ENCODE measurements at regions not wholly inside any gene's neighbourhood (a gene's known extent, or its start where the extent isn't known, plus 50 kb on each side); places are given as distances from the start of the nearest gene placed in this dataset.

DNA sequence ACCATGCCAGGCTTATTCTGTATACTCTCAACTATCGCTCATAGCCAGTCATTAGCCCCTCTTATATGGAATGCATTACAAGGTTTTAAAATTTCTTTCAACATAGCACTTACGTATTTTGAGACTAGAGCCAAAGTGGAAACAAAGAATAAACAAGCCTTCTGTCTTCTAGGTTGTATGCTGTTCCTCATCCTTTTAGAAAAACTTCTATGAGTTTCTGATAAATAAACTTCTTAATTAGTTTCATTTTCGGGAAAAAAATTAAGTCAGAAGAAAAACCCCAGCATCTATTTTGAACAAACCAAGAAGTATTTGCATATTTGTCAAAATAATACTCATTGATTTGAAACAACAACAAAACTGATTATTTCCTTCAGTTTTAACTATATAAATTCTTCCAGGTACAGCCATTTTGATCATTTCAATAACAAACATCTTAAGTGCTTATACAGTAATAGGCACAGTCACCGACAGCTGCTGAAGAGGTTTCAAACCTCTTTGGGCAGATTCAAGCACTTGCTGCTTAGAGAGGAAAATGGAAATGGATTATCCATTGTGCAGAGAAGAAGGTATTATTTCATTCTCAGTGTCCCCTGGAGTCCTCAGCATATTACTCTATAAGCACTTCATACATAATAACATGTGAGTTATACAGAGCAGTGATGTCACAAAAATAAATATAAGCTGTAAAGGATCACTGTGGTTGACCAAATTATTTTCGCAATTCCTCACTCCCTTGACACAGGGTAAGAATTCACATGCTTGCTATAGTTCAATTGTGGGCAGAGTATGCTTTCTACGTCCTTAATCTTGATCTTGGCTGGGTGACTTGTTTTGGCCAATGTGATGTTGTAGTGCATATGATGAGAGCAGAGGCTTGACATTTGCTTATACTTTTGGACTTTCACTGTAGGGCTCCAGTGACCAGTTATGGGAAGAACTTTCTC lies 833.8 kb downstream of the TRIB2 start:
- DNase-seq, result no peak

GRCh38 chr2:13558368-13558767 lies 841.6 kb downstream of the TRIB2 start:
- DNase-seq, result no peak

- no peak for DNase-seq
These were observed 843.6 kb downstream of the TRIB2 start for GRCh38 chr2:13560322-13560721.

DNA sequence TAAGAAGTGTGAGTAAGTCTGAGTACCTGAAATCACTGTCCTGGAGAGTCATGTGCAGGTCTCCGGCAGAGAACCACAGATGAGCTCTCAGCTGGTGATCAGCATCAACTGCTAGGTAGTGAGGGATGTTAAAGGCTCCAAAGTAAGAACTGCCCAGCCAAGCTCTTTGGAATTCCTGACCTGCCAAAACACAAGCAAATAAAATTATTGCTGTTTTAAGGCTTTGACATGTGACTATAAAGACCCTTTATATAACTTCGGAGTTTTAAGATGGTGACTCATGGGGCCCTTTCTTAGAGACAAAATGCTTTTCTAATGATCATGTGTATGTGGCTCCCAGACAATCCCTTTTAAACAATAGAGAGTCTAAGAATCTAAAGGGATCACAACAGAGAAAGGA lies 855.7 kb downstream of the TRIB2 start:
- no peak for DNase-seq

GRCh38 chr2:13574831-13575230 lies 858.1 kb downstream of the TRIB2 start:
- DNase-seq, result no peak

- no peak for DNase-seq
These were observed 859.8 kb downstream of the TRIB2 start for GRCh38 chr2:13576406-13577036.

DNA sequence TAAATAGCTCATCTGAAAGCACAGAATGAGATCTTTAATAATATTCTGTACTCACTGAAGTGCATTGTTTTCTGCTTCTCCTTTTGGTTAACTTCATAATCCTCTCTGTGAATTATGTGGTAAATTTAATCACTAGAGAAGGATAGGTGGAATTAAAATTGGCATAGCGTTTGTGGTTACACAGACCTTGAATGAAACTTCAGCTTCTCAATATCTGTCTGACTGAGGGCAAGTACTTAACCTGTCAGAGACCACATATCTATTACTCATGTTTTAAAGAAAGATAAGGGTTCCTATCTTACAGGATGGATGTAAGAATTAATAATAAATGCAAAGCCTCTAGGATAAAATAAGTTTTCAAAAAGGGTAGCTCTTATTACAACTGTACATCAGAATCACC lies 861.8 kb downstream of the TRIB2 start:
- DNase-seq, result no peak

DNA sequence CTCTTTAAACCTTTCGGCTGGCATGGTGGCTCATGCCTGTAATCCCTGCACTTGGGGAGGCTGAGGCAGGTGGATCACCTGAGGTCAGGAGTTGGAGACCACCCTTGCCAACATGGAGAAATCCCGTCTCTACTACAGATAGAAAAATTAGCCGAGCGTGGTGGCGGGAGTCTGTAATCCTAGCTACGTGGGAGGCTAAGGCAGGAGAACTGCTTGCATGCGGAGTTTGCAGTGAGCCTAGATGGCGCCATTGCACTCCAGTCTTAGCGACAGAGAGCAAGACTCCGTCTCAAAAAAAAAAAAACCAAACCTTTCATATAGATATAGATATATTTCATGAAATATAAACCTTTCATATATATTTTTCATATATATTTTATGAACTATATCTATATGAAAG lies 864.7 kb downstream of the TRIB2 start:
- no peak for DNase-seq

DNA sequence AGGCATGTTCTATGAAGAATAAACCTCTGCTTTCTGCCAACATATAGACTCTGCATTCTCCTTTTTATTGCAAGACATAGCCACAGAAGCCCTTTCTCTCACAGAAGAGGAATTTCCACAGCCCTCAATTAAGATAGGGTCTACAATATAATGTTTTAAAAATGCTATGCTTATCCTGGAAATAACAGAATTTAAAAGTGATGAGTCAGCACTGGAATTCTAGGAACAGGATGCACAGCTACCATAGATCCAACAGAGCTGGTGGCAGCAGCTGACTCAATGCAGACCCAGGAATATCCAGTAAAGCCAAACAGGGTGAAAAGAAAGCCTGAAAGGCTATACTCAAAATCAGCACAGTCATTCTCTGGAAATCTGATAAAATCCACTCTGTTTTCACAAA lies 866.9 kb downstream of the TRIB2 start:
- DNase-seq, result no peak

- DNase-seq, result no peak
These were observed 867.3 kb downstream of the TRIB2 start for GRCh38 chr2:13584020-13584419.

DNA sequence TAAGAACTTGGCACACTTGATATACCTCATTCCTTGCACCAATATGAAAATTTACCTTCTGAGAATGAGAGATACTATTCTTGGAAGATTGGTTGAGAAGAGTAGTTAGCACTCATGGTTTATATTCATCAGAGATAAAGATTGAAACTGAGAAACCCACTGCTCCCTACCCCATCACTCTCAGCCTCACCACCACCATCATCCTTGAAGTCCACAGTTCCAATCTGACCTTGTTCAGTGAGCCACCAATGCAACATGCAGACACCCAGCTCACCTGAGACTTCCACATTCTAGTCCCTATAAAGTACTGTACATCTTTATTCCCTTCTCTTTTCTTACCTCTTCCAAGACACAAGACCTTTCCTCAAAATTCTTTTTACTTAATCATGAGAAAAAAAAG lies 869.0 kb downstream of the TRIB2 start:
- DNase-seq, result no peak

- no peak for DNase-seq
These were observed 879.5 kb downstream of the TRIB2 start for GRCh38 chr2:13596233-13596632.

- no peak for DNase-seq
These were observed 880.4 kb downstream of the TRIB2 start for GRCh38 chr2:13597176-13597575.

GRCh38 chr2:13601506-13601905 lies 884.8 kb downstream of the TRIB2 start:
- DNase-seq, result no peak

- DNase-seq, result no peak
These were observed 888.4 kb downstream of the TRIB2 start for GRCh38 chr2:13604951-13605661.

DNA sequence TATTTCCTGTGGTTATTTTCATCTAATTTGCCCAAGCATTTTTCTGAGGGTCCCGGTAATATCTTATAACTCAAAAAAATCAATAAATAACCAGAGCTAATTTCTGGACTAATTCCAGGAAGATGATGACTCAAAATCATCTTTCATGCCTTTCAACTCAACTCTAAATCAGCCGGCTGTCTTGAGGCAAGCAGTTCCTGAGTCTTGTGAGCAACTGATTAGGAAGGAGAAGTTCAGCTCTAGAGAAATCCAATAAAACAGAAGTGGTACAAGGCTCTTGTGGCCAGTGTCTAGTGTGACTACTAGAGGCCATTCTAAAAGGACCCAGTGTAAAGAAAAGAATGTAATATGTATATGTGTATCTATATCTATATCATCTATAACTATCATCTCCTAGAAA lies 890.4 kb downstream of the TRIB2 start:
- DNase-seq, result no peak

DNA sequence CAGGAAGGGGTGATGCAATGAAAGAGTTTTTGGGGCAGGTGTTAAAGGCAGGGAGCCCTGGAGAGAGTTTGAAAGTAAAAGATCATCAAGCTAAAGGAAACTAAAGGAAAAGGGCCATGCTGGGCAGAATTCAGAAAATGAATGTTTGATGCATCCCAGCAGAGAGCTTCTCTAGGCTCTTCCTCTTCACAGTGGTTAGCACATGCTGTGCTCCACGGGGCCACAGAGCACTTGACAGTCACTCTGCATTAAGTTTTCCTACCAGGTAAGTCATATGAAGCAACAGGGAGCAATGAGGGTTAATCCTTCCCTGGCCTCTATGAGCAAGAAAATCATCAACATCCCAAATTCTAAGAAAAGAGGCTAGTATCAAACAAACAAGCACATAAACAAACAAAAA lies 895.2 kb downstream of the TRIB2 start:
- DNase-seq, result no peak

DNA sequence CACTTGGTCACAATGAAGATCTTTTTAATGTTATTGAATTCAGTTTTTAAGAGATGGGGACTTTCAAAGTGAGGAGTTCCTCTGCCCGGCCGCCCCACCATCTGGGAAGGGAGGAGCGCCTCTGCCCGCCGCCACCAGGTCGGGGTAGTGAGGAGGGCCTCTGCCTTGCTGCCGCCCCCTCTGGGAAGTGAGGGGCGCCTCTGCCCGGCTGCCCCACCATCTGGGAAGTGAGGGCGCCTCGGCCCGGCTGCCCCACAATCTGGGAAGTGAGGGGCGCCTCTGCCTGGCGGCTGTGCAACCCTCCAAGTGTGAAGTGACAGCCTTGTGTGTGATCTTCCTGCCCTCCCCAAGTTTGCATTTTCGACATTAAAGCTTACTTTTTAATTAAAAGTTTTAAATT lies 899.3 kb downstream of the TRIB2 start:
- DNase-seq, result no peak

GRCh38 chr2:13616616-13617015 lies 899.9 kb downstream of the TRIB2 start:
- DNase-seq, result no peak

DNA sequence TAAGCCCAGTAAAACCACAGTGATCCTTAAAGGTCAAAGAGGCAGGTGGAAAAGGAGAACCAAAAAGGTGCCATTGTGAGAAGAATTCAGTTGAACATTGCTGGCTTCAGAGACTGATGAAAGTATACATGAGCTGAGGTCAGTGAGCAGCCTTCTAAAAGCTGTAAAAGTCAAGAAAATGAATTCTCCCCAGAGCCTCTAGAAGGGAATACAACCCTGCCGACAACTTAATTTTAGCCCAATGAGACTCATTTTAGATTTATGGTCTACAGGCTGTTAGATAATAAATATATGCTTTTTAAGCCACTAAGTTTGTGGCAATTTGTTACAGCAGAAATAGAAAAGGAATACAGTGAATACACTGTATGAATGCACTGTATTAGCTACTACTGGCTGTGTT lies 911.4 kb downstream of the TRIB2 start:
- DNase-seq, result no peak

GRCh38 chr2:13638181-13638580 lies 921.4 kb downstream of the TRIB2 start:
- no peak for DNase-seq

DNA sequence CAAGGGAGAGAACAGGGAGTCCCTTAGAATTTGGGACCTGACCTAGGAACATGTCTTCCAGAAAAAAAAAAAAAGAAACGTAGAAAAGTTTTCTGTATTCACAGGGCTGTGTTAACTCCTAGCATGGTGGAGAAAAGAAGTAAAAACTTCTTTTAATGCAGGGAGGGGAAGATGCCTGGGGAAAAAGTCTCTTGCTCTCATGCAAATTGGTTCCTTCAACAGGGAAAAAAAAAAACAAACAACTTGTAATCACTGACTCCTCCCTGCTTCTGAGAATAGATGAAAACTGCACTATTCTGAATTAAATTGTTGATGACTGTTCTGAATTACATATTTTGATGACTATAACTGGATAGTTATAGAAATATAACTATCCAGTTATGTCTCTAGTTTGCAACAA lies 933.2 kb downstream of the TRIB2 start:
- DNase-seq, result no peak

DNA sequence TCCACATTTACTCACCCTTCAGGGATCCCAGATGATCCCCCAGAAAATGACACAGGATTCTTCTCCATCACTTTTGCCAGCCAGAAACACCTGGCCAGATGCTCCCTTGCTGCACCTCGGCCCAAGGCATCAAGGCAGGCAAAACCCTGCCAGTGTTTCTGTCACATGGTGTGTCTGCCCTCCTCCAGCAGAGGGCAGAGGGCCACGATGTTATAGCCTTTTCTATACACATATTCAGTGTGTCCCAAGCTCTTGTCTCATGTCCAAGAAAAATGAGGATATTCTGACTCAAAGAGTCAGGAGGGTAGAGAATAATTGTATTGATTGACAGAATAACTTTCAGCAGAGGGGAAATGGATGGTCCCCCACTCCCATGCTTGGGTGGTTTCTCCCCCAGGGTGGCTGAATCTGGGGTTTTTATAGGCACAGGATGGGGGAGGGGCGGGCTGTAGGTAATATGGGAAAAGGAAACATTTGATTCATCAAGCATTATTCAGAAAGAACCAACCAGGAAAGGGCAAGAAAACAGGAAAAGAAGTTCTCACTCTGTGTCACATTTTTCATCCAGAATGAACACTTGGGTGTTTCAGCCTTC lies 933.9 kb downstream of the TRIB2 start:
- DNase-seq, result no peak
